ENCODE measurements at regions not wholly inside any gene's neighbourhood (a gene's known extent, or its start where the extent isn't known, plus 50 kb on each side); places are given as distances from the start of the nearest gene placed in this dataset.

- Histone ChIP-seq H3K4me1 (ENCODE audit: insufficient read depth, low read length, poor library complexity, severe bottlenecking) (peaks cover 9% of the 10 kb centered on the region), H3K27ac (ENCODE audit: low read depth, low read length, poor library complexity, severe bottlenecking) (no peak overlapping the region), H3K36me3 (ENCODE audit: insufficient read depth, low read length, poor library complexity, severe bottlenecking) (no peaks in the 10 kb centered on the region), H3K27me3 (replicated peaks; ENCODE audit: insufficient read depth, low read depth, low read length, poor library complexity) (no peaks in the 10 kb centered on the region), H3K4me3 (ENCODE audit: low read depth, low read length, poor library complexity, severe bottlenecking) (no peak overlapping the region), H3K9me3 (ENCODE audit: low read depth, low read length, poor library complexity, severe bottlenecking) (no peaks in the 10 kb centered on the region)
- ChIA-PET CTCF (no interaction called here), POLR2A (ENCODE audit: low non-redundant PET) (no interaction called here)
- DNase-seq (ENCODE audit: low spot score), result no peak
- intact Hi-C loops (cut with micrococcal nuclease; ENCODE audit: unreplicated experiment), result no loop called here
- BruUV-seq (replicated peaks), result no TSS peak
- no peak for TF ChIP-seq EZH2 (IDR thresholded peaks at IDR 0.05; ENCODE audit: borderline replicate concordance, low read depth, low read length, poor library complexity, severe bottlenecking)
- TF ChIP-seq, protein P1, sequence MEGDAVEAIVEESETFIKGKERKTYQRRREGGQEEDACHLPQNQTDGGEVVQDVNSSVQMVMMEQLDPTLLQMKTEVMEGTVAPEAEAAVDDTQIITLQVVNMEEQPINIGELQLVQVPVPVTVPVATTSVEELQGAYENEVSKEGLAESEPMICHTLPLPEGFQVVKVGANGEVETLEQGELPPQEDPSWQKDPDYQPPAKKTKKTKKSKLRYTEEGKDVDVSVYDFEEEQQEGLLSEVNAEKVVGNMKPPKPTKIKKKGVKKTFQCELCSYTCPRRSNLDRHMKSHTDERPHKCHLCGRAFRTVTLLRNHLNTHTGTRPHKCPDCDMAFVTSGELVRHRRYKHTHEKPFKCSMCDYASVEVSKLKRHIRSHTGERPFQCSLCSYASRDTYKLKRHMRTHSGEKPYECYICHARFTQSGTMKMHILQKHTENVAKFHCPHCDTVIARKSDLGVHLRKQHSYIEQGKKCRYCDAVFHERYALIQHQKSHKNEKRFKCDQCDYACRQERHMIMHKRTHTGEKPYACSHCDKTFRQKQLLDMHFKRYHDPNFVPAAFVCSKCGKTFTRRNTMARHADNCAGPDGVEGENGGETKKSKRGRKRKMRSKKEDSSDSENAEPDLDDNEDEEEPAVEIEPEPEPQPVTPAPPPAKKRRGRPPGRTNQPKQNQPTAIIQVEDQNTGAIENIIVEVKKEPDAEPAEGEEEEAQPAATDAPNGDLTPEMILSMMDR (conservative IDR thresholded peaks at IDR 0.05; ENCODE audit: low read depth, low read length), result no peak
These were observed 93.3 kb upstream of the DUSP5 start for GRCh38 chr10:110404413-110404812.

GRCh38 chr10:110404825-110405224 lies 92.9 kb upstream of the DUSP5 start:
- Histone ChIP-seq H3K9me3 (ENCODE audit: low read depth, low read length, poor library complexity, severe bottlenecking) (no peaks in the 10 kb centered on the region), H3K4me3 (ENCODE audit: low read depth, low read length, poor library complexity, severe bottlenecking) (no peak overlapping the region), H3K27me3 (replicated peaks; ENCODE audit: insufficient read depth, low read depth, low read length, poor library complexity) (no peaks in the 10 kb centered on the region), H3K27ac (ENCODE audit: low read depth, low read length, poor library complexity, severe bottlenecking) (no peak overlapping the region), H3K4me1 (ENCODE audit: insufficient read depth, low read length, poor library complexity, severe bottlenecking) (peaks cover 5% of the 10 kb centered on the region), H3K36me3 (ENCODE audit: insufficient read depth, low read length, poor library complexity, severe bottlenecking) (no peaks in the 10 kb centered on the region)
- BruUV-seq (replicated peaks), result no TSS peak
- intact Hi-C loops (cut with micrococcal nuclease; ENCODE audit: unreplicated experiment), result no loop called here
- TF ChIP-seq, protein P1 (conservative IDR thresholded peaks at IDR 0.05; ENCODE audit: low read depth, low read length), result no peak
- no peak for TF ChIP-seq EZH2 (IDR thresholded peaks at IDR 0.05; ENCODE audit: borderline replicate concordance, low read depth, low read length, poor library complexity, severe bottlenecking)
- ChIA-PET POLR2A (ENCODE audit: low non-redundant PET) (no interaction called here), CTCF (no interaction called here)
- no peak for DNase-seq (ENCODE audit: low spot score)

- Histone ChIP-seq H3K4me1 (ENCODE audit: insufficient read depth, low read length, poor library complexity, severe bottlenecking) (peaks cover 5% of the 10 kb centered on the region), H3K9me3 (ENCODE audit: low read depth, low read length, poor library complexity, severe bottlenecking) (no peaks in the 10 kb centered on the region), H3K27ac (ENCODE audit: low read depth, low read length, poor library complexity, severe bottlenecking) (no peak overlapping the region), H3K36me3 (ENCODE audit: insufficient read depth, low read length, poor library complexity, severe bottlenecking) (no peaks in the 10 kb centered on the region), H3K27me3 (replicated peaks; ENCODE audit: insufficient read depth, low read depth, low read length, poor library complexity) (no peaks in the 10 kb centered on the region), H3K4me3 (ENCODE audit: low read depth, low read length, poor library complexity, severe bottlenecking) (no peak overlapping the region)
- no peak for DNase-seq (ENCODE audit: low spot score)
- CTCF ChIA-PET, result no interaction called here
- TF ChIP-seq EZH2 (IDR thresholded peaks at IDR 0.05; ENCODE audit: borderline replicate concordance, low read depth, low read length, poor library complexity, severe bottlenecking), result no peak
- TF ChIP-seq, protein P1 (conservative IDR thresholded peaks at IDR 0.05; ENCODE audit: low read depth, low read length), result no peak
- BruUV-seq (replicated peaks), result no TSS peak
- intact Hi-C loops (cut with micrococcal nuclease; ENCODE audit: unreplicated experiment), result no loop called here
- POLR2A ChIA-PET (ENCODE audit: low non-redundant PET), result no interaction called here
These were observed 92.3 kb upstream of the DUSP5 start for GRCh38 chr10:110405380-110405779.

All from A673 (cell line).